A673 (cell line): ENCODE measurements at regions not wholly inside any gene's neighbourhood (a gene's known extent, or its start where the extent isn't known, plus 50 kb on each side); places are given as distances from the start of the nearest gene placed in this dataset.
"Not testable (repeated sequence)": the region's sequence is repeated elsewhere in the genome, so short reads cannot be mapped to it uniquely, and the experiment has no call there.

Experiments used
- BruUV-seq: library from RNA; stranded (reverse); fragments of 400-500 nt; replicated peaks from 2 replicates; lab custom pipeline; 2021; lab: Mats Ljungman, UMichigan
- CTCF ChIA-PET: fragments of 300-600 bp; sonication (Branson Sonifier 250); formaldehyde crosslinking; loops from one replicate; lab custom pipeline; 2022; ENCODE audit warnings: antibody characterized with exemption; lab: Charles Lee
- POLR2A ChIA-PET: fragments of 300-600 bp; sonication (Branson Sonifier 250); formaldehyde crosslinking; loops from one replicate; lab custom pipeline; 2022; ENCODE audit warnings: antibody characterized with exemption; ENCODE audit not compliant: low non-redundant PET; lab: Charles Lee
- DNase-seq: peaks from one replicate; pipeline ENCODE4 v3.0.0-alpha.2; 2015; ENCODE audit warnings: low spot score
- H3K27ac ChIP-seq: fragments of 200-600 bp; sonication (generic); 2 replicates; pipeline ENCODE4 v1.5.1; 2016; ENCODE audit warnings: mixed run types, low read depth, mild to moderate bottlenecking, mixed read lengths, antibody characterized with exemption, low read length; ENCODE audit not compliant: poor library complexity, severe bottlenecking
- H3K27me3 ChIP-seq: fragments of 200-600 bp; sonication (generic); replicated peaks from 2 replicates; pipeline ENCODE4 v1.6.1; 2017; ENCODE audit warnings: mixed run types, low read depth, mild to moderate bottlenecking, mixed read lengths, antibody characterized with exemption, low read length; ENCODE audit not compliant: insufficient read depth, poor library complexity
- H3K36me3 ChIP-seq: fragments of 200-600 bp; sonication (generic); 2 replicates; pipeline ENCODE4 v1.6.1; 2016; ENCODE audit warnings: mixed run types, mild to moderate bottlenecking, mixed read lengths, antibody characterized with exemption, low read length; ENCODE audit not compliant: insufficient read depth, poor library complexity, severe bottlenecking
- H3K4me1 ChIP-seq: fragments of 200-600 bp; sonication (generic); 2 replicates; pipeline ENCODE4 v1.6.1; 2017; ENCODE audit warnings: mixed run types, mild to moderate bottlenecking, mixed read lengths, antibody characterized with exemption, low read length; ENCODE audit not compliant: insufficient read depth, poor library complexity, severe bottlenecking
- H3K4me3 ChIP-seq: fragments of 200-600 bp; sonication (generic); 2 replicates; pipeline ENCODE4 v1.5.1; 2016; ENCODE audit warnings: low read depth, mixed run types, mild to moderate bottlenecking, mixed read lengths, low read length; ENCODE audit not compliant: poor library complexity, severe bottlenecking
- H3K9me3 ChIP-seq: fragments of 200-600 bp; sonication (generic); 2 replicates; pipeline ENCODE4 v1.6.1; 2016; ENCODE audit warnings: mixed run types, low read depth, mild to moderate bottlenecking, mixed read lengths, antibody characterized with exemption, low read length; ENCODE audit not compliant: poor library complexity, severe bottlenecking
- CTCF ChIP-seq: fragments of 300-800, 200-600 bp; sonication (generic); conservative IDR thresholded peaks from 2 replicates; pipeline ENCODE4 v1.5.1; 2017; ENCODE audit warnings: low read depth, mild to moderate bottlenecking, antibody characterized with exemption, low read length, moderate library complexity, mixed read lengths
- EZH2 ChIP-seq: fragments of 200-600 bp; sonication (generic); IDR thresholded peaks from 2 replicates; pipeline ENCODE4 v1.6.1; 2017; ENCODE audit warnings: borderline replicate concordance, low read depth, mild to moderate bottlenecking, mixed read lengths, antibody characterized with exemption, low read length; ENCODE audit not compliant: poor library complexity, severe bottlenecking
- intact Hi-C: fragments of 100-400 bp; cut with micrococcal nuclease; formaldehyde crosslinking; loops from one replicate; pipeline ENCODE4 v1.10.0; 2022; ENCODE audit not compliant: unreplicated experiment

- no peak overlapping the region for H3K4me3 ChIP-seq
- ChIA-PET POLR2A (no interaction called here), CTCF (no interaction called here)
- TF ChIP-seq EZH2 (no peak), CTCF (no peak)
- H3K27ac ChIP-seq = no peak overlapping the region
- no peak for DNase-seq
- no peaks in the 10 kb centered on the region for H3K9me3 ChIP-seq
- H3K27me3 ChIP-seq = no peaks in the 10 kb centered on the region
- no peaks in the 10 kb centered on the region for H3K36me3 ChIP-seq
- H3K4me1 ChIP-seq = no peaks in the 10 kb centered on the region
- intact Hi-C loops = no loop called here
- BruUV-seq = no TSS peak
Measured at GRCh38 chr4:138460477-138461414, 218.6 kb upstream of the SLC7A11 start.

GRCh38 chr4:138458751-138459150, 216.6 kb upstream of the SLC7A11 start:
- no peaks in the 10 kb centered on the region for H3K4me1 ChIP-seq
- H3K4me3 ChIP-seq = no peak overlapping the region
- no peaks in the 10 kb centered on the region for H3K27me3 ChIP-seq
- no peak for DNase-seq
- no peak overlapping the region for H3K27ac ChIP-seq
- POLR2A ChIA-PET = no interaction called here
- TF ChIP-seq EZH2 (no peak), CTCF (no peak)
- CTCF ChIA-PET = no interaction called here
- BruUV-seq = no TSS peak
- intact Hi-C loops = no loop called here
- H3K36me3 ChIP-seq = no peaks in the 10 kb centered on the region
- H3K9me3 ChIP-seq = no peaks in the 10 kb centered on the region

- H3K4me3 ChIP-seq, POLR2A ChIA-PET, H3K27me3 ChIP-seq, H3K9me3 ChIP-seq, CTCF ChIA-PET, H3K4me1 ChIP-seq, H3K36me3 ChIP-seq, BruUV-seq, intact Hi-C loops, H3K27ac ChIP-seq, DNase-seq: not testable (repeated sequence)
Measured at GRCh38 chr4:138456349-138456748, 214.2 kb upstream of the SLC7A11 start.

GRCh38 chr4:138455097-138455496, 212.9 kb upstream of the SLC7A11 start:
- ChIA-PET CTCF (no interaction called here), POLR2A (interaction anchor here (0.6 kb wide), 1 partner anchor 14 kb away, joined by 7 read pairs; no protein-coding TSS in a partner anchor)
- no peaks in the 10 kb centered on the region for H3K4me1 ChIP-seq
- no peaks in the 10 kb centered on the region for H3K36me3 ChIP-seq
- no peaks in the 10 kb centered on the region for H3K9me3 ChIP-seq
- intact Hi-C loops = no loop called here
- H3K27ac ChIP-seq = no peak overlapping the region
- BruUV-seq = no TSS peak
- H3K27me3 ChIP-seq = no peaks in the 10 kb centered on the region
- no peak for DNase-seq
- no peak overlapping the region for H3K4me3 ChIP-seq
- TF ChIP-seq CTCF = no peak
